HCT116 (cell line): ENCODE measurements at regions not wholly inside any gene's neighbourhood (a gene's known extent, or its start where the extent isn't known, plus 50 kb on each side); places are given as distances from the start of the nearest gene placed in this dataset.

Source experiments
- ATAC-seq: fragments of 200-7000 bp; cut with Tn5 transposase; 2 replicates; pipeline ENCODE4 v1.9.1; 2020; ENCODE audit warnings: mild to moderate bottlenecking, moderate library complexity
- BruUV-seq: library from RNA; stranded (reverse); fragments of 400-500 nt; replicated peaks from 2 replicates; lab custom pipeline; 2021; lab: Mats Ljungman, UMichigan
- CTCF ChIA-PET: fragments of 300-600 bp; sonication (Branson Sonifier 250); formaldehyde crosslinking; loops from one replicate; lab custom pipeline; 2021; ENCODE audit warnings: antibody characterized with exemption; lab: Charles Lee
- POLR2A ChIA-PET: fragments of 300-600, 350-600 bp; sonication (Branson Sonifier 250); formaldehyde crosslinking; loops from one replicate; lab custom pipeline; 2021; ENCODE audit warnings: antibody characterized with exemption; lab: Charles Lee
- RAD21 ChIA-PET, 2 experiments: fragments of 300-600 bp; sonication (Branson Sonifier 250); formaldehyde crosslinking; loops; one replicate each; lab custom pipeline; 2023; ENCODE audit warnings: low total read pairs in 2 of 2; ENCODE audit not compliant: uncharacterized antibody in 2 of 2, unreplicated experiment in 2 of 2, low non-redundant PET in 1 of 2; lab: Charles Lee
- DNase-seq: peaks from one replicate; pipeline ENCODE4 v3.0.0-alpha.2; 2010; ENCODE audit warnings: low read depth, low spot score
- H2AFZ ChIP-seq: fragments of 200-600 bp; shearing (Covaris generic), sonication (generic); 2 replicates; pipeline ENCODE4 v1.6.1; 2017; ENCODE audit warnings: low read depth, mixed run types, mixed read lengths, antibody characterized with exemption, low read length; ENCODE audit not compliant: poor library complexity, severe bottlenecking
- H3K27ac ChIP-seq: 2 replicates; pipeline ENCODE4 v1.5.1; 2012; ENCODE audit warnings: low read depth, low read length
- H3K27me3 ChIP-seq: fragments of 200-600 bp; sonication (generic); 2 replicates; pipeline ENCODE4 v1.6.1; 2016; ENCODE audit warnings: mixed run types, low read length, mixed read lengths; ENCODE audit not compliant: insufficient read depth
- H3K36me3 ChIP-seq, 2 experiments: fragments of 200-500 bp in 1 of 2; fragments of 200-600 bp in 1 of 2; sonication (Bioruptor generic) in 1 of 2; sonication (generic) in 1 of 2; 2 replicates each; pipeline versions ENCODE4 v1.5.1 to v1.6.1; 2014 to 2016; ENCODE audit warnings: low read length in 2 of 2, inconsistent platforms in 1 of 2, mixed read lengths in 1 of 2, mixed run types in 1 of 2; ENCODE audit not compliant: insufficient read depth in 2 of 2, control insufficient read depth in 1 of 2
- H3K4me1 ChIP-seq, 2 experiments: fragments of 200-600 bp in 1 of 2; sonication (generic) in 1 of 2; 2 replicates each; pipeline versions ENCODE4 v1.5.1 to v1.6.1; 2012 to 2017; ENCODE audit warnings: low read length in 2 of 2, inconsistent platforms in 1 of 2, mild to moderate bottlenecking in 1 of 2, mixed read lengths in 1 of 2, mixed run types in 1 of 2, moderate library complexity in 1 of 2; ENCODE audit not compliant: insufficient read depth in 2 of 2, control insufficient read depth in 1 of 2
- H3K4me2 ChIP-seq: fragments of 200-600 bp; sonication (generic); 2 replicates; pipeline ENCODE4 v1.6.1; 2017; ENCODE audit warnings: mixed run types, low read length, mixed read lengths
- H3K4me3 ChIP-seq, 2 experiments: fragments of 200-600 bp in 1 of 2; sonication (generic) in 1 of 2; replicated peaks in 1 of 2; 2 replicates each; pipeline ENCODE4 v1.5.1; 2011 to 2016; ENCODE audit warnings: low read length in 2 of 2, control low read depth in 1 of 2, low read depth in 1 of 2, mild to moderate bottlenecking in 1 of 2, mixed read lengths in 1 of 2, mixed run types in 1 of 2
- H3K79me2 ChIP-seq: fragments of 200-600 bp; sonication (generic); 2 replicates; pipeline ENCODE4 v1.6.1; 2017; ENCODE audit warnings: mild to moderate bottlenecking, mixed run types, low read length, moderate library complexity, mixed read lengths; ENCODE audit not compliant: insufficient read depth
- H3K9ac ChIP-seq: fragments of 200-600 bp; sonication (generic); 2 replicates; pipeline ENCODE4 v1.6.1; 2016; ENCODE audit warnings: low read length, mixed read lengths
- H3K9me2 ChIP-seq: fragments of 200-600 bp; sonication (generic), shearing (Covaris generic); 2 replicates; pipeline ENCODE4 v1.6.1; 2017; ENCODE audit warnings: mixed run types, mild to moderate bottlenecking, moderate library complexity; ENCODE audit not compliant: insufficient read depth
- H3K9me3 ChIP-seq, 2 experiments: fragments of 200-500 bp in 1 of 2; fragments of 200-600 bp in 1 of 2; sonication (Bioruptor generic) in 1 of 2; sonication (generic) in 1 of 2; 2 replicates each; pipeline ENCODE4 v1.6.1; 2014 to 2017; ENCODE audit warnings: low read length in 2 of 2, mixed read lengths in 2 of 2, inconsistent platforms in 1 of 2, low read depth in 1 of 2, mild to moderate bottlenecking in 1 of 2, mixed run types in 1 of 2, moderate library complexity in 1 of 2; ENCODE audit not compliant: control insufficient read depth in 1 of 2, insufficient read depth in 1 of 2
- H4K20me1 ChIP-seq: fragments of 200-600 bp; sonication (generic), shearing (Covaris generic); 2 replicates; pipeline ENCODE4 v1.6.1; 2017; ENCODE audit warnings: mixed run types, mild to moderate bottlenecking, moderate library complexity; ENCODE audit not compliant: insufficient read depth
- CTCF ChIP-seq, 3 experiments: fragments of 200-600 bp in 1 of 3; sonication (generic) in 1 of 3; IDR thresholded peaks in 2 of 3; conservative IDR thresholded peaks in 1 of 3; 2 replicates each; pipeline ENCODE4 v1.5.1; 2012 to 2017; ENCODE audit warnings: low read depth in 2 of 3, low read length in 2 of 3, antibody characterized with exemption in 1 of 3, borderline replicate concordance in 1 of 3, control low read depth in 1 of 3, mild to moderate bottlenecking in 1 of 3, mixed read lengths in 1 of 3, mixed run types in 1 of 3, moderate library complexity in 1 of 3; ENCODE audit not compliant: insufficient read depth in 1 of 3
- EGR1 ChIP-seq: IDR thresholded peaks from 2 replicates; pipeline ENCODE4 v1.6.1; 2012; ENCODE audit warnings: low read depth
- JUND ChIP-seq: IDR thresholded peaks from 2 replicates; pipeline ENCODE4 v1.6.1; 2012
- MAX ChIP-seq: IDR thresholded peaks from 2 replicates; pipeline ENCODE4 v1.6.1; 2012
- POLR2A ChIP-seq: IDR thresholded peaks from 2 replicates; pipeline ENCODE4 v1.7.0; 2011; ENCODE audit warnings: borderline replicate concordance; ENCODE audit not compliant: insufficient read depth, insufficient read length; ENCODE audit errors: extremely low read depth
- POLR2AphosphoS5 ChIP-seq: IDR thresholded peaks from 2 replicates; pipeline ENCODE4 v1.6.1; 2011; ENCODE audit warnings: mild to moderate bottlenecking, low read depth, low read length, moderate library complexity
- RAD21 ChIP-seq: IDR thresholded peaks from 2 replicates; pipeline ENCODE4 v1.6.1; 2012; ENCODE audit warnings: low read depth, mild to moderate bottlenecking
- ZFX ChIP-seq: fragments of 450-650 bp; IDR thresholded peaks from 2 replicates; pipeline ENCODE4 v1.6.1; 2017
- intact Hi-C: fragments of 100-400 bp; cut with micrococcal nuclease; formaldehyde crosslinking; loops from 2 replicates; pipeline ENCODE4 v1.10.0; 2022
- TF ChIP-seq, protein P1 (sequence below): IDR thresholded peaks from 2 replicates; pipeline ENCODE4 v1.6.1; 2012; ENCODE audit warnings: low read depth

DNA sequence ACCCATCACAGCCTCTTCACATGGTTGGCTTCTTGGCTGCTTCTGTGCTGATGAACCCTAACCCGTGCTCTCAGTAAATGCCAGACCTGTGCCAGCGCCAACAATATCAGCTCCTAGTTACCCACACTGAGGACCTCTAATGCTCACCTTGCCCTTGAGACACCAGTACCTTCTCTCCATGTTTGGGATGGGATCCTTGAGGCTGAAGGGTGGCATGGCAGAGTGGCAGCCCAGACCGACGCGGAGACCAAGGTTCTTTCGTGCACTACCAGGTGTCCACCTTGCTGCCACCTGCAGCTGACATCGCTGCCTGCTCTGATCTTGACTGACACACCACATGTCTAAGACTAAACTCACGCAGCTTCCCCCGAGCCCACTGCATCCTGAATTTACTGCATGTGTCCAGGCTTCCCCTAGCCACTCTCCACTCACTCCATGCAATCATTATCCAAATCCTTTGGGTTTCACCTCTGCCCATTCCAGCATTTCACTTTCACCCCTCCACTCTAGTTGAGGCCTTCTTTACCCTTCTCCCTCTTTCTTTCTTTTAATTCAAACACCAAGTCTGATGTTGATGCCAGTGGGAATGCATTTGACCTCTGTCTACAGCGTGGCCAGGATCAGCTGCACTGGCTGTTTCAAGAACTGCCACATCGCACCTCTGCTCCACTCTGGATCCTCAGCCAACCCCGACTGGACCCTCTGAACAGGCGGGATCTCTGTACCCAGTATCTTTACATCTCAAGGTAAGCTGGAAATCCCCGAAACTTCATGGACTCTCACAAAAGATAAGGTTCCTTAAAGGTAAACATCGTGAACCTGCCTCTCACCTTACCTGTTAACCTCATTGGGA is 294.9 kb downstream of the GLRX3 start (continued):
- TF ChIP-seq MAX, result no peak
- TF ChIP-seq CTCF (IDR thresholded peaks at IDR 0.05 in 2 of 3, conservative IDR thresholded peaks at IDR 0.05 in 1 of 3; ENCODE audit: borderline replicate concordance in 1 of 3, insufficient read depth in 1 of 3, low read depth in 2 of 3, low read length in 2 of 3), result no peak
- no peak for TF ChIP-seq JUND
- no peak for TF ChIP-seq POLR2A
- TF ChIP-seq EGR1, result no peak
- no peak for TF ChIP-seq ZFX
- no peak for TF ChIP-seq POLR2AphosphoS5

- Histone ChIP-seq H2AFZ (no peak overlapping the region), H3K36me3 (no peaks in the 10 kb centered on the region), H3K9ac (no peak overlapping the region), H4K20me1 (no peaks in the 10 kb centered on the region), H3K9me2 (no peaks in the 10 kb centered on the region), H3K4me3 (no peak overlapping the region), H3K27ac (no peak overlapping the region), H3K27me3 (no peaks in the 10 kb centered on the region), H3K4me2 (no peak overlapping the region), H3K79me2 (no peaks in the 10 kb centered on the region), H3K9me3 (no peaks in the 10 kb centered on the region), H3K4me1 (no peaks in the 10 kb centered on the region)
- TF ChIP-seq ZFX, result no peak
- TF ChIP-seq, protein P1, sequence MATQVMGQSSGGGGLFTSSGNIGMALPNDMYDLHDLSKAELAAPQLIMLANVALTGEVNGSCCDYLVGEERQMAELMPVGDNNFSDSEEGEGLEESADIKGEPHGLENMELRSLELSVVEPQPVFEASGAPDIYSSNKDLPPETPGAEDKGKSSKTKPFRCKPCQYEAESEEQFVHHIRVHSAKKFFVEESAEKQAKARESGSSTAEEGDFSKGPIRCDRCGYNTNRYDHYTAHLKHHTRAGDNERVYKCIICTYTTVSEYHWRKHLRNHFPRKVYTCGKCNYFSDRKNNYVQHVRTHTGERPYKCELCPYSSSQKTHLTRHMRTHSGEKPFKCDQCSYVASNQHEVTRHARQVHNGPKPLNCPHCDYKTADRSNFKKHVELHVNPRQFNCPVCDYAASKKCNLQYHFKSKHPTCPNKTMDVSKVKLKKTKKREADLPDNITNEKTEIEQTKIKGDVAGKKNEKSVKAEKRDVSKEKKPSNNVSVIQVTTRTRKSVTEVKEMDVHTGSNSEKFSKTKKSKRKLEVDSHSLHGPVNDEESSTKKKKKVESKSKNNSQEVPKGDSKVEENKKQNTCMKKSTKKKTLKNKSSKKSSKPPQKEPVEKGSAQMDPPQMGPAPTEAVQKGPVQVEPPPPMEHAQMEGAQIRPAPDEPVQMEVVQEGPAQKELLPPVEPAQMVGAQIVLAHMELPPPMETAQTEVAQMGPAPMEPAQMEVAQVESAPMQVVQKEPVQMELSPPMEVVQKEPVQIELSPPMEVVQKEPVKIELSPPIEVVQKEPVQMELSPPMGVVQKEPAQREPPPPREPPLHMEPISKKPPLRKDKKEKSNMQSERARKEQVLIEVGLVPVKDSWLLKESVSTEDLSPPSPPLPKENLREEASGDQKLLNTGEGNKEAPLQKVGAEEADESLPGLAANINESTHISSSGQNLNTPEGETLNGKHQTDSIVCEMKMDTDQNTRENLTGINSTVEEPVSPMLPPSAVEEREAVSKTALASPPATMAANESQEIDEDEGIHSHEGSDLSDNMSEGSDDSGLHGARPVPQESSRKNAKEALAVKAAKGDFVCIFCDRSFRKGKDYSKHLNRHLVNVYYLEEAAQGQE, result no peak
- no peak for TF ChIP-seq JUND
- no peak for TF ChIP-seq RAD21
- intact Hi-C loops, result no loop called here
- RAD21 ChIA-PET, result no interaction called here
- no TSS peak for BruUV-seq
- POLR2A ChIA-PET, result no interaction called here
- ATAC-seq (no peak), DNase-seq (no peak)
- CTCF ChIA-PET, result no interaction called here
These were observed 296.1 kb downstream of the GLRX3 start for GRCh38 chr10:130432271-130432670.
